T-helper 17 cell (primary cell): ENCODE measurements at regions not wholly inside any gene's neighbourhood (a gene's known extent, or its start where the extent isn't known, plus 50 kb on each side); places are given as distances from the start of the nearest gene placed in this dataset.
"Not testable (repeated sequence)": the region's sequence is repeated elsewhere in the genome, so short reads cannot be mapped to it uniquely, and the experiment has no call there.

Source experiments
- ATAC-seq: fragments of 150-1000 bp; cut with Tn5 transposase; 2 replicates; pipeline ENCODE4 v1.10.0; 2021; ENCODE audit warnings: mild to moderate bottlenecking, moderate library complexity
- DNase-seq, 3 donors: peaks; one replicate each; pipeline versions ENCODE4 v3.0.0 to v3.0.0-alpha.2; 2020 to 2021
- H3K9me3 ChIP-seq: one replicate; pipeline ENCODE4 v1.7.0; 2013; ENCODE audit warnings: low read length, mild to moderate bottlenecking; ENCODE audit not compliant: control insufficient read depth, poor library complexity, severe bottlenecking
- H3K27ac Mint-ChIP-seq: one replicate; pipeline ENCODE4 v1.8.0; 2022; ENCODE audit warnings: mild to moderate bottlenecking, moderate library complexity, mixed read lengths
- H3K27me3 Mint-ChIP-seq: one replicate; pipeline ENCODE4 v1.8.0; 2022; ENCODE audit warnings: mixed read lengths
- H3K36me3 Mint-ChIP-seq: one replicate; pipeline ENCODE4 v1.8.0; 2022; ENCODE audit warnings: low read depth, mixed read lengths
- H3K4me1 Mint-ChIP-seq: one replicate; pipeline ENCODE4 v1.8.0; 2022; ENCODE audit warnings: mild to moderate bottlenecking, mixed read lengths
- H3K4me3 Mint-ChIP-seq: one replicate; pipeline ENCODE4 v1.8.0; 2022; ENCODE audit warnings: mild to moderate bottlenecking, moderate library complexity, mixed read lengths

GRCh38 chrX:150223176-150224015 lies 139.7 kb upstream of the MAMLD1 start:
- no peaks in the 10 kb centered on the region for H3K9me3 ChIP-seq
- DNase-seq, result no peak
- no peak for ATAC-seq
- Mint-ChIP-seq H3K4me1 (no peaks in the 10 kb centered on the region), H3K4me3 (no peak overlapping the region), H3K36me3 (no peaks in the 10 kb centered on the region), H3K27me3 (no peaks in the 10 kb centered on the region), H3K27ac (no peak overlapping the region)

GRCh38 chrX:150224676-150225075 lies 138.4 kb upstream of the MAMLD1 start:
- H3K27ac Mint-ChIP-seq, result no peak overlapping the region
- H3K36me3 Mint-ChIP-seq, result no peaks in the 10 kb centered on the region
- ATAC-seq (no peak), DNase-seq (no peak)
- H3K4me1 Mint-ChIP-seq, result no peaks in the 10 kb centered on the region
- no peaks in the 10 kb centered on the region for H3K27me3 Mint-ChIP-seq
- H3K9me3 ChIP-seq, result no peaks in the 10 kb centered on the region
- H3K4me3 Mint-ChIP-seq, result no peak overlapping the region

- H3K9me3 ChIP-seq, result no peaks in the 10 kb centered on the region
- Mint-ChIP-seq H3K4me3 (no peak overlapping the region), H3K27me3 (no peaks in the 10 kb centered on the region), H3K27ac (no peak overlapping the region), H3K36me3 (no peaks in the 10 kb centered on the region), H3K4me1 (no peaks in the 10 kb centered on the region)
- ATAC-seq (no peak), DNase-seq (no peak)
Observed at GRCh38 chrX:150225266-150225665, 137.9 kb upstream of the MAMLD1 start.

GRCh38 chrX:150225756-150226155 lies 137.4 kb upstream of the MAMLD1 start:
- Mint-ChIP-seq H3K27me3 (peaks cover 2% of the 10 kb centered on the region), H3K4me1 (no peaks in the 10 kb centered on the region), H3K36me3 (no peaks in the 10 kb centered on the region), H3K27ac (no peak overlapping the region), H3K4me3 (no peak overlapping the region)
- ATAC-seq (no peak), DNase-seq (no peak)
- no peaks in the 10 kb centered on the region for H3K9me3 ChIP-seq

- Mint-ChIP-seq H3K4me1 (no peaks in the 10 kb centered on the region), H3K27me3 (peaks cover 4% of the 10 kb centered on the region), H3K36me3 (no peaks in the 10 kb centered on the region), H3K27ac (no peak overlapping the region), H3K4me3 (no peak overlapping the region)
- H3K9me3 ChIP-seq, result no peaks in the 10 kb centered on the region
- ATAC-seq, result no peak
- no peak for DNase-seq
Observed at GRCh38 chrX:150226223-150226965, 136.7 kb upstream of the MAMLD1 start.

GRCh38 chrX:150227321-150227860 lies 135.7 kb upstream of the MAMLD1 start:
- Mint-ChIP-seq H3K27me3 (peaks cover 4% of the 10 kb centered on the region), H3K36me3 (no peaks in the 10 kb centered on the region), H3K4me3 (no peak overlapping the region), H3K4me1 (no peaks in the 10 kb centered on the region), H3K27ac (no peak overlapping the region)
- DNase-seq (no peak), ATAC-seq (no peak)
- H3K9me3 ChIP-seq, result no peaks in the 10 kb centered on the region

- H3K9me3 ChIP-seq, result no peaks in the 10 kb centered on the region
- Mint-ChIP-seq H3K36me3 (no peaks in the 10 kb centered on the region), H3K4me3 (no peak overlapping the region), H3K4me1 (no peaks in the 10 kb centered on the region), H3K27me3 (peaks cover 4% of the 10 kb centered on the region), H3K27ac (no peak overlapping the region)
- ATAC-seq (no peak), DNase-seq (no peak)
Observed at GRCh38 chrX:150227873-150228410, 135.2 kb upstream of the MAMLD1 start.

- Mint-ChIP-seq H3K4me1 (no peaks in the 10 kb centered on the region), H3K36me3 (no peaks in the 10 kb centered on the region), H3K27me3 (peaks cover 4% of the 10 kb centered on the region), H3K4me3 (no peak overlapping the region), H3K27ac (no peak overlapping the region)
- no peak for DNase-seq
- H3K9me3 ChIP-seq, result no peaks in the 10 kb centered on the region
- no peak for ATAC-seq
Observed at GRCh38 chrX:150228431-150228830, 134.7 kb upstream of the MAMLD1 start.

DNA sequence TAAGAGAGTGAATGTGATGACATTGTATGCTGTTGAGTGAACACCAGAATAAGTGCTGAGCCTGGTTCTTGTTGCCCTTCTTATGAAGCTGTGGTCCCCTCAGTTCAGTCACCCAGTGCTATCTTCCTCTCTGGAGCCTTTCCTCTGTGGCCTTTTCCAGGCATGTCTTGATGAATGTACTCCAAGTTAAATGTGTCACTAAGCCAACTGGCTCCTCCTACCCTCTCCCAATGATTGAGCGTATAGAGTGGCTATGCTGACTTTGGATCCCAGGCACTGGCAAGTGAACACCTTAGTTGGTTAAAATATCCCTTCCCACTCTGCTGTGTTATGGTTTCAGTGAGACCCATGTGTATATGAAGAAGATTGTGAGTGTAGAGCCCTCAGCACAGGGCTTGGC lies 134.1 kb upstream of the MAMLD1 start:
- no peaks in the 10 kb centered on the region for H3K4me1 Mint-ChIP-seq
- H3K27ac Mint-ChIP-seq, result no peak overlapping the region
- H3K36me3 Mint-ChIP-seq, result no peaks in the 10 kb centered on the region
- peaks cover 4% of the 10 kb centered on the region for H3K27me3 Mint-ChIP-seq
- DNase-seq (no peak), ATAC-seq (no peak)
- no peak overlapping the region for H3K4me3 Mint-ChIP-seq
- no peaks in the 10 kb centered on the region for H3K9me3 ChIP-seq

DNA sequence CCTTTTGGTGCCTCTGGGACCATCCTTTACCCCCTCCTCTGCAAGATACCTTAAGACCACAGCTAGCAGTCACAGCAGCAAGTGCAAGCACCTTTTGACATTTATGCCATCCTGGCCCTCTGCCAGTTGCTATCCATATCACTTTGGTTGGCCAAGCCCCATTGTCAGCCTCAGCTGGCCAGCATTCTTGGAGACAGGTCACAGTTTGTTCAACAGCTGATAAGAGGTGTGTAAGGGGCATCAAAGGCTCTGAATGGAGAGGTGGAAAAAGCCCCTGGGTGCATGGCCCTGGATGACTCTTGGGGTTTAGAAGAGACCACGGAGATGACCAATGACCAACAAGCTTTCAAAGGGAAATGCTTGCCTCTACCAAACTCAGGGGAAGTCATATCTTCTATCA lies 133.6 kb upstream of the MAMLD1 start:
- H3K9me3 ChIP-seq, result no peaks in the 10 kb centered on the region
- ATAC-seq (no peak), DNase-seq (no peak)
- no peaks in the 10 kb centered on the region for H3K4me1 Mint-ChIP-seq
- H3K27me3 Mint-ChIP-seq, result peaks cover 4% of the 10 kb centered on the region
- H3K27ac Mint-ChIP-seq, result no peak overlapping the region
- H3K4me3 Mint-ChIP-seq, result no peak overlapping the region
- no peaks in the 10 kb centered on the region for H3K36me3 Mint-ChIP-seq

GRCh38 chrX:150230952-150231351 lies 132.2 kb upstream of the MAMLD1 start:
- H3K36me3 Mint-ChIP-seq, H3K4me1 Mint-ChIP-seq, H3K4me3 Mint-ChIP-seq, H3K27me3 Mint-ChIP-seq, ATAC-seq, DNase-seq, H3K9me3 ChIP-seq, H3K27ac Mint-ChIP-seq: not testable (repeated sequence)

GRCh38 chrX:150231368-150231767 lies 131.7 kb upstream of the MAMLD1 start:
- not testable (repeated sequence) for ATAC-seq, H3K27me3 Mint-ChIP-seq, H3K27ac Mint-ChIP-seq, DNase-seq, H3K9me3 ChIP-seq, H3K4me1 Mint-ChIP-seq, H3K4me3 Mint-ChIP-seq, H3K36me3 Mint-ChIP-seq

DNA sequence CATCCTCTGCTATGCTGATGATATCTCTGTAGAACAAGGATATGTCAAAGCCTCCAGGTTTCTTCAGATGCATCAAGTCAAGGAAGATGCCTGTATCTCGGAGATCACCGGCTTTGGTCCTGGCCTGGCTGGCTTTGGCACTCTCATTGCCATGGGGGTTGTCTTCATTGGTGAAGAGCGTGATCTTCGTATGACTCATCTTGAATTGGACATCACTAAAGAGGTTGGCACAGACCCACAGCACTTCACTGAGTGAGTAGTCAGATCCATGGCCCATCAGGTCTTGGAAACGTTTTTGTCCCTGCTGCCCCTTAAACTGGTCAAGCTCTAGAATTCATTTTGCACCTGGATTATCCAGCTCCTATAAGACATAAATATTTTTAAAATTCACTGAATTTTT lies 130.9 kb upstream of the MAMLD1 start:
- H3K9me3 ChIP-seq, H3K27me3 Mint-ChIP-seq, H3K4me3 Mint-ChIP-seq, DNase-seq, ATAC-seq, H3K36me3 Mint-ChIP-seq, H3K4me1 Mint-ChIP-seq, H3K27ac Mint-ChIP-seq: not testable (repeated sequence)
